ENCODE measurements at regions not wholly inside any gene's neighbourhood (a gene's known extent, or its start where the extent isn't known, plus 50 kb on each side); places are given as distances from the start of the nearest gene placed in this dataset.
"Not testable (repeated sequence)": the region's sequence is repeated elsewhere in the genome, so short reads cannot be mapped to it uniquely, and the experiment has no call there.

- no peak overlapping the region for H3K27ac Mint-ChIP-seq
- no peaks in the 10 kb centered on the region for H3K27me3 Mint-ChIP-seq
- H3K4me1 Mint-ChIP-seq = no peaks in the 10 kb centered on the region
- no peaks in the 10 kb centered on the region for H3K36me3 Mint-ChIP-seq
- H3K4me3 Mint-ChIP-seq = no peak overlapping the region
- peaks cover 0 to 2% (median under 1%) of the 10 kb centered on the region in 3 donors for H3K9me3 Mint-ChIP-seq
Measured at GRCh38 chr7:119802147-119802546, 470.8 kb upstream of the KCND2 start.

GRCh38 chr7:119825091-119825655 is 447.8 kb upstream of the KCND2 start:
- no peak overlapping the region for H3K4me3 Mint-ChIP-seq
- no peaks in the 10 kb centered on the region for H3K36me3 Mint-ChIP-seq
- no peaks in the 10 kb centered on the region for H3K27me3 Mint-ChIP-seq
- peaks cover 1 to 10% (median 2%) of the 10 kb centered on the region in 3 donors for H3K9me3 Mint-ChIP-seq
- H3K27ac Mint-ChIP-seq = no peak overlapping the region
- no peaks in the 10 kb centered on the region for H3K4me1 Mint-ChIP-seq

- Mint-ChIP-seq H3K4me3 (no peak overlapping the region), H3K27ac (no peak overlapping the region), H3K4me1 (no peaks in the 10 kb centered on the region), H3K27me3 (no peaks in the 10 kb centered on the region), H3K9me3 (peaks cover 0 to 4% (median 1%) of the 10 kb centered on the region in 3 donors), H3K36me3 (no peaks in the 10 kb centered on the region)
Measured at GRCh38 chr7:119826547-119826946, 446.4 kb upstream of the KCND2 start.

GRCh38 chr7:119838444-119838843 is 434.5 kb upstream of the KCND2 start:
- Mint-ChIP-seq H3K9me3 (peaks cover 8 to 14% (median 12%) of the 10 kb centered on the region in 3 donors), H3K4me3 (no peak overlapping the region), H3K36me3 (no peaks in the 10 kb centered on the region), H3K27ac (no peak overlapping the region), H3K4me1 (peaks cover 0 to 1% (median 0%) of the 10 kb centered on the region in 3 donors), H3K27me3 (no peaks in the 10 kb centered on the region)

GRCh38 chr7:119842337-119842736 is 430.6 kb upstream of the KCND2 start:
- H3K9me3 Mint-ChIP-seq = peaks cover 11 to 27% (median 12%) of the 10 kb centered on the region in 3 donors
- H3K36me3 Mint-ChIP-seq = no peaks in the 10 kb centered on the region
- peaks cover 0 to 1% (median 0%) of the 10 kb centered on the region in 3 donors for H3K4me1 Mint-ChIP-seq

GRCh38 chr7:119842786-119843185 is 430.2 kb upstream of the KCND2 start:
- Mint-ChIP-seq H3K9me3 (peaks cover 11 to 27% (median 12%) of the 10 kb centered on the region in 3 donors), H3K27ac (no peak overlapping the region), H3K36me3 (no peaks in the 10 kb centered on the region), H3K27me3 (no peaks in the 10 kb centered on the region), H3K4me1 (peaks cover 0 to 1% (median 0%) of the 10 kb centered on the region in 3 donors), H3K4me3 (no peak overlapping the region)

More at GRCh38 chr7:119842337-119842736, 430.6 kb upstream of the KCND2 start:
- Mint-ChIP-seq H3K4me3 (no peak overlapping the region), H3K27ac (no peak overlapping the region), H3K27me3 (no peaks in the 10 kb centered on the region)

- peaks cover 0 to 7% (median 5%) of the 10 kb centered on the region in 3 donors for H3K9me3 Mint-ChIP-seq
- no peak overlapping the region for H3K27ac Mint-ChIP-seq
- H3K4me3 Mint-ChIP-seq = no peak overlapping the region
- no peaks in the 10 kb centered on the region for H3K4me1 Mint-ChIP-seq
- no peaks in the 10 kb centered on the region for H3K36me3 Mint-ChIP-seq
- no peaks in the 10 kb centered on the region for H3K27me3 Mint-ChIP-seq
Measured at GRCh38 chr7:119861385-119861784, 411.6 kb upstream of the KCND2 start.

- Mint-ChIP-seq H3K4me3 (no peak overlapping the region), H3K27ac (no peak overlapping the region), H3K27me3 (no peaks in the 10 kb centered on the region), H3K36me3 (no peaks in the 10 kb centered on the region), H3K4me1 (no peaks in the 10 kb centered on the region), H3K9me3 (peaks cover 0 to 14% (median 1%) of the 10 kb centered on the region in 3 donors)
Measured at GRCh38 chr7:119868387-119868786, 404.6 kb upstream of the KCND2 start.

GRCh38 chr7:119879835-119880234 is 393.1 kb upstream of the KCND2 start:
- H3K9me3 Mint-ChIP-seq = peaks cover 3 to 15% (median 8%) of the 10 kb centered on the region in 3 donors
- H3K27ac Mint-ChIP-seq = no peak overlapping the region
- no peaks in the 10 kb centered on the region for H3K36me3 Mint-ChIP-seq
- peaks cover 0 to 1% (median 0%) of the 10 kb centered on the region in 3 donors for H3K4me1 Mint-ChIP-seq
- peak overlapping the region in 1 of 4 donors; percentile 28 for H3K4me3 Mint-ChIP-seq
- no peaks in the 10 kb centered on the region for H3K27me3 Mint-ChIP-seq

- H3K27me3 Mint-ChIP-seq = no peaks in the 10 kb centered on the region
- H3K36me3 Mint-ChIP-seq = peaks cover 2% of the 10 kb centered on the region
- no peak overlapping the region for H3K4me3 Mint-ChIP-seq
- peaks cover 0 to 23% (median 11%) of the 10 kb centered on the region in 3 donors for H3K9me3 Mint-ChIP-seq
- H3K4me1 Mint-ChIP-seq = peaks cover 0 to 1% (median 0%) of the 10 kb centered on the region in 3 donors
- H3K27ac Mint-ChIP-seq = no peak overlapping the region
Measured at GRCh38 chr7:119886007-119886406, 387.0 kb upstream of the KCND2 start.

GRCh38 chr7:119886525-119886924 is 386.4 kb upstream of the KCND2 start:
- not testable (repeated sequence) for H3K27me3 Mint-ChIP-seq, H3K4me3 Mint-ChIP-seq, H3K27ac Mint-ChIP-seq, H3K36me3 Mint-ChIP-seq, H3K4me1 Mint-ChIP-seq
- peaks cover 0 to 26% (median 8%) of the 10 kb centered on the region in 3 donors for H3K9me3 Mint-ChIP-seq

GRCh38 chr7:119888251-119888650 is 384.7 kb upstream of the KCND2 start:
- H3K27ac Mint-ChIP-seq = no peak overlapping the region
- H3K36me3 Mint-ChIP-seq = peaks cover 2% of the 10 kb centered on the region
- peaks cover 2 to 32% (median 8%) of the 10 kb centered on the region in 3 donors for H3K9me3 Mint-ChIP-seq
- H3K27me3 Mint-ChIP-seq = no peaks in the 10 kb centered on the region
- H3K4me1 Mint-ChIP-seq = no peaks in the 10 kb centered on the region
- no peak overlapping the region for H3K4me3 Mint-ChIP-seq

GRCh38 chr7:119890631-119891030 is 382.3 kb upstream of the KCND2 start:
- H3K27ac Mint-ChIP-seq = no peak overlapping the region
- H3K36me3 Mint-ChIP-seq = peaks cover 2% of the 10 kb centered on the region
- H3K27me3 Mint-ChIP-seq = no peaks in the 10 kb centered on the region
- H3K9me3 Mint-ChIP-seq = peaks cover 0 to 28% (median 2%) of the 10 kb centered on the region in 3 donors
- H3K4me1 Mint-ChIP-seq = no peaks in the 10 kb centered on the region
- no peak overlapping the region for H3K4me3 Mint-ChIP-seq

- no peaks in the 10 kb centered on the region for H3K36me3 Mint-ChIP-seq
- H3K4me3 Mint-ChIP-seq = no peak overlapping the region
- no peaks in the 10 kb centered on the region for H3K4me1 Mint-ChIP-seq
- H3K9me3 Mint-ChIP-seq = peaks cover 0 to 28% (median 3%) of the 10 kb centered on the region in 3 donors
- H3K27me3 Mint-ChIP-seq = no peaks in the 10 kb centered on the region
- H3K27ac Mint-ChIP-seq = no peak overlapping the region
Measured at GRCh38 chr7:119895320-119895719, 377.7 kb upstream of the KCND2 start.

- H3K27ac Mint-ChIP-seq = no peak overlapping the region
- peaks cover 0 to 24% (median 3%) of the 10 kb centered on the region in 3 donors for H3K9me3 Mint-ChIP-seq
- H3K4me3 Mint-ChIP-seq = no peak overlapping the region
- no peaks in the 10 kb centered on the region for H3K36me3 Mint-ChIP-seq
- H3K27me3 Mint-ChIP-seq = no peaks in the 10 kb centered on the region
- no peaks in the 10 kb centered on the region for H3K4me1 Mint-ChIP-seq
Measured at GRCh38 chr7:119896386-119896785, 376.6 kb upstream of the KCND2 start.

GRCh38 chr7:119900996-119901672 is 371.8 kb upstream of the KCND2 start:
- H3K9me3 Mint-ChIP-seq = peaks cover 3 to 13% (median 4%) of the 10 kb centered on the region in 3 donors

More at GRCh38 chr7:119900996-119901672, 371.8 kb upstream of the KCND2 start:
- Mint-ChIP-seq H3K27me3 (no peaks in the 10 kb centered on the region), H3K36me3 (no peaks in the 10 kb centered on the region), H3K27ac (no peak overlapping the region), H3K4me3 (no peak overlapping the region), H3K4me1 (no peaks in the 10 kb centered on the region)

Measured in IgD-negative memory B cell (primary cell).